GM19193 (cell line): ENCODE measurements at regions not wholly inside any gene's neighbourhood (a gene's known extent, or its start where the extent isn't known, plus 50 kb on each side); places are given as distances from the start of the nearest gene placed in this dataset.

ENCODE experiments used
- POLR2A ChIP-seq: IDR thresholded peaks from 4 replicates; pipeline ENCODE4 v1.6.1; 2011; ENCODE audit not compliant: insufficient read depth, insufficient read length; ENCODE audit errors: extremely low read depth

GRCh38 chr16:86772671-86773353 lies 194.5 kb downstream of the FOXL1 start:
- no peak for TF ChIP-seq POLR2A

GRCh38 chr16:86773354-86773715 lies 195.0 kb downstream of the FOXL1 start:
- no peak for TF ChIP-seq POLR2A

GRCh38 chr16:86774931-86775330 lies 196.6 kb downstream of the FOXL1 start:
- no peak for TF ChIP-seq POLR2A

- no peak for TF ChIP-seq POLR2A
Observed at GRCh38 chr16:86775511-86775921, 197.2 kb downstream of the FOXL1 start.

- TF ChIP-seq POLR2A = no peak
Observed at GRCh38 chr16:86777381-86777946, 199.1 kb downstream of the FOXL1 start.

GRCh38 chr16:86778108-86778745 lies 199.9 kb downstream of the FOXL1 start:
- no peak for TF ChIP-seq POLR2A

GRCh38 chr16:86778978-86779377 lies 200.6 kb downstream of the FOXL1 start:
- no peak for TF ChIP-seq POLR2A

GRCh38 chr16:86781046-86781445 lies 202.7 kb downstream of the FOXL1 start:
- no peak for TF ChIP-seq POLR2A

- no peak for TF ChIP-seq POLR2A
Observed at GRCh38 chr16:86783636-86784626, 205.6 kb downstream of the FOXL1 start.

GRCh38 chr16:86786338-86786737 lies 208.0 kb downstream of the FOXL1 start:
- no peak for TF ChIP-seq POLR2A

- TF ChIP-seq POLR2A = no peak
Observed at GRCh38 chr16:86786994-86787393, 208.6 kb downstream of the FOXL1 start.

- TF ChIP-seq POLR2A = no peak
Observed at GRCh38 chr16:86787538-86787937, 209.2 kb downstream of the FOXL1 start.

GRCh38 chr16:86789621-86790051 lies 211.3 kb downstream of the FOXL1 start:
- TF ChIP-seq POLR2A = no peak

GRCh38 chr16:86791287-86792035 lies 213.1 kb downstream of the FOXL1 start:
- TF ChIP-seq POLR2A = no peak
